OCI-LY3 (cell line): ENCODE measurements at regions not wholly inside any gene's neighbourhood (a gene's known extent, or its start where the extent isn't known, plus 50 kb on each side); places are given as distances from the start of the nearest gene placed in this dataset.

Experiments used
- H2AFZ ChIP-seq: fragments of 200-600, 300-600 bp; shearing (Covaris generic); 2 replicates; pipeline ENCODE4 v1.6.0; 2014; ENCODE audit warnings: antibody characterized with exemption, low read depth, low read length
- H3K27ac ChIP-seq: fragments of 200-600, 300-600 bp; sonication (generic); 2 replicates; pipeline ENCODE4 v1.5.1; 2014; ENCODE audit warnings: mild to moderate bottlenecking, low read length, moderate library complexity, mixed read lengths
- H3K27me3 ChIP-seq: fragments of 200-600, 300-600 bp; sonication (generic); 2 replicates; pipeline ENCODE4 v1.6.1; 2014; ENCODE audit warnings: low read depth, low read length, mixed read lengths
- H3K36me3 ChIP-seq: fragments of 200-600, 300-600 bp; sonication (generic); replicated peaks from 2 replicates; pipeline ENCODE3; 2014; ENCODE audit warnings: low read depth, low read length, mixed read lengths
- H3K4me1 ChIP-seq: fragments of 300-600, 200-600 bp; sonication (generic); 2 replicates; pipeline ENCODE4 v1.6.1; 2014; ENCODE audit warnings: low read length, mixed read lengths
- H3K4me2 ChIP-seq: fragments of 200-600, 300-600 bp; sonication (generic); 2 replicates; pipeline ENCODE4 v1.6.1; 2014; ENCODE audit warnings: low read length, mixed read lengths
- H3K4me3 ChIP-seq: fragments of 300-600, 200-600 bp; sonication (generic); 2 replicates; pipeline ENCODE4 v1.5.1; 2014; ENCODE audit warnings: antibody characterized with exemption, mild to moderate bottlenecking, low read length, moderate library complexity
- H3K79me2 ChIP-seq: fragments of 300-600, 200-600 bp; shearing (Covaris generic); 2 replicates; pipeline ENCODE4 v1.6.1; 2014; ENCODE audit warnings: mild to moderate bottlenecking, low read length, mixed read lengths
- H3K9ac ChIP-seq: fragments of 300-600, 200-600 bp; shearing (Covaris generic); 2 replicates; pipeline ENCODE4 v1.6.0; 2014; ENCODE audit warnings: mild to moderate bottlenecking, low read length, moderate library complexity
- H3K9me3 ChIP-seq: fragments of 200-600, 300-600 bp; shearing (Covaris generic); 2 replicates; pipeline ENCODE4 v1.6.1; 2014; ENCODE audit warnings: low read length, mixed read lengths; ENCODE audit not compliant: insufficient read depth
- H4K20me1 ChIP-seq: fragments of 200-600, 300-600 bp; sonication (generic); 2 replicates; pipeline ENCODE4 v1.6.1; 2016; ENCODE audit warnings: low read length, mixed read lengths; ENCODE audit not compliant: insufficient read depth
- CTCF ChIP-seq: fragments of 200-600, 300-600 bp; sonication (generic); IDR thresholded peaks from 2 replicates; pipeline ENCODE4 v1.5.1; 2014; ENCODE audit warnings: antibody characterized with exemption, low read length, low read depth
- EZH2phosphoT487 ChIP-seq: fragments of 200-600 bp; shearing (Covaris generic); IDR thresholded peaks from 2 replicates; pipeline ENCODE4 v1.6.1; 2018; ENCODE audit warnings: antibody characterized with exemption, mixed run types, low read depth

GRCh38 chr21:39009587-39010225 is 173.5 kb downstream of the PSMG1 start:
- H3K4me3 ChIP-seq: no peak overlapping the region
- H4K20me1 ChIP-seq: no peaks in the 10 kb centered on the region
- no peak overlapping the region for H3K27ac ChIP-seq
- no peaks in the 10 kb centered on the region for H3K79me2 ChIP-seq
- no peaks in the 10 kb centered on the region for H3K36me3 ChIP-seq
- H2AFZ ChIP-seq: no peak overlapping the region
- no peak overlapping the region for H3K9ac ChIP-seq
- H3K27me3 ChIP-seq: peaks cover 18% of the 10 kb centered on the region
- H3K4me2 ChIP-seq: no peak overlapping the region
- H3K9me3 ChIP-seq: no peaks in the 10 kb centered on the region
- no peaks in the 10 kb centered on the region for H3K4me1 ChIP-seq
- TF ChIP-seq CTCF: no peak
- TF ChIP-seq EZH2phosphoT487: no peak

- no peak overlapping the region for H3K27ac ChIP-seq
- H3K9me3 ChIP-seq: no peaks in the 10 kb centered on the region
- H3K27me3 ChIP-seq: peaks cover 29% of the 10 kb centered on the region
- H2AFZ ChIP-seq: no peak overlapping the region
- H3K9ac ChIP-seq: no peak overlapping the region
- no peaks in the 10 kb centered on the region for H4K20me1 ChIP-seq
- TF ChIP-seq EZH2phosphoT487 (no peak), CTCF (no peak)
- H3K79me2 ChIP-seq: no peaks in the 10 kb centered on the region
- no peaks in the 10 kb centered on the region for H3K4me1 ChIP-seq
- no peaks in the 10 kb centered on the region for H3K36me3 ChIP-seq
- H3K4me3 ChIP-seq: no peak overlapping the region
- H3K4me2 ChIP-seq: no peak overlapping the region
These were observed 175.3 kb downstream of the PSMG1 start for GRCh38 chr21:39007985-39008384.

GRCh38 chr21:39007532-39007931 is 175.7 kb downstream of the PSMG1 start:
- Histone ChIP-seq H3K36me3 (no peaks in the 10 kb centered on the region), H3K27me3 (peaks cover 29% of the 10 kb centered on the region), H2AFZ (no peak overlapping the region), H3K9me3 (no peaks in the 10 kb centered on the region), H4K20me1 (no peaks in the 10 kb centered on the region), H3K9ac (no peak overlapping the region), H3K4me1 (no peaks in the 10 kb centered on the region), H3K79me2 (no peaks in the 10 kb centered on the region), H3K4me3 (no peak overlapping the region), H3K4me2 (no peak overlapping the region), H3K27ac (no peak overlapping the region)
- no peak for TF ChIP-seq EZH2phosphoT487
- TF ChIP-seq CTCF: no peak

- H4K20me1 ChIP-seq: no peaks in the 10 kb centered on the region
- peaks cover 33% of the 10 kb centered on the region for H3K27me3 ChIP-seq
- no peaks in the 10 kb centered on the region for H3K79me2 ChIP-seq
- no peaks in the 10 kb centered on the region for H3K36me3 ChIP-seq
- no peak overlapping the region for H3K9ac ChIP-seq
- no peaks in the 10 kb centered on the region for H3K9me3 ChIP-seq
- no peak for TF ChIP-seq EZH2phosphoT487
- TF ChIP-seq CTCF: no peak
- no peak overlapping the region for H2AFZ ChIP-seq
- no peak overlapping the region for H3K27ac ChIP-seq
- no peak overlapping the region for H3K4me3 ChIP-seq
- no peak overlapping the region for H3K4me2 ChIP-seq
- H3K4me1 ChIP-seq: no peaks in the 10 kb centered on the region
These were observed 176.5 kb downstream of the PSMG1 start for GRCh38 chr21:39006571-39007311.
